ACC112 (cell line): ENCODE measurements at regions not wholly inside any gene's neighbourhood (a gene's known extent, or its start where the extent isn't known, plus 50 kb on each side); places are given as distances from the start of the nearest gene placed in this dataset.

Experiments
- H2AFZ ChIP-seq: fragments of 200-600 bp; sonication (generic); one replicate; pipeline ENCODE4 v1.6.0; 2017; ENCODE audit warnings: antibody characterized with exemption, low read length; ENCODE audit not compliant: unreplicated experiment
- H3K27ac ChIP-seq: fragments of 200-600 bp; sonication (generic); 2 replicates; pipeline ENCODE4 v1.5.1; 2014; ENCODE audit warnings: low read depth, mild to moderate bottlenecking, antibody characterized with exemption, low read length, moderate library complexity
- H3K27me3 ChIP-seq: fragments of 200-600 bp; sonication (generic); 2 replicates; pipeline ENCODE4 v1.6.1; 2014; ENCODE audit warnings: mild to moderate bottlenecking, antibody characterized with exemption, low read length, moderate library complexity, mixed read lengths; ENCODE audit not compliant: insufficient read depth
- H3K36me3 ChIP-seq: fragments of 200-600 bp; sonication (generic); 2 replicates; pipeline ENCODE4 v1.6.1; 2016; ENCODE audit warnings: mild to moderate bottlenecking, antibody characterized with exemption, low read length, moderate library complexity, mixed read lengths; ENCODE audit not compliant: insufficient read depth
- H3K4me1 ChIP-seq: fragments of 200-600 bp; sonication (generic); one replicate; pipeline ENCODE4 v1.6.1; 2016; ENCODE audit warnings: low read length, mixed read lengths; ENCODE audit not compliant: insufficient read depth, unreplicated experiment, control insufficient read depth
- H3K4me3 ChIP-seq: fragments of 200-600 bp; sonication (generic); 2 replicates; pipeline ENCODE4 v1.5.1; 2014; ENCODE audit warnings: mild to moderate bottlenecking, low read depth, low read length
- H3K79me2 ChIP-seq: fragments of 200-600 bp; sonication (generic); one replicate; pipeline ENCODE4 v1.6.0; 2016; ENCODE audit warnings: low read length; ENCODE audit not compliant: control insufficient read depth, unreplicated experiment, insufficient read depth

GRCh38 chr14:54048311-54048710 lies 91.7 kb upstream of the BMP4 start:
- H3K79me2 ChIP-seq: no peaks in the 10 kb centered on the region
- H3K4me3 ChIP-seq: no peak overlapping the region
- H3K36me3 ChIP-seq: no peaks in the 10 kb centered on the region
- no peak overlapping the region for H3K27ac ChIP-seq
- H3K4me1 ChIP-seq: no peaks in the 10 kb centered on the region
- H2AFZ ChIP-seq: no peak overlapping the region
- H3K27me3 ChIP-seq: no peaks in the 10 kb centered on the region

- no peak overlapping the region for H3K27ac ChIP-seq
- H3K4me3 ChIP-seq: no peak overlapping the region
- H3K36me3 ChIP-seq: no peaks in the 10 kb centered on the region
- H3K79me2 ChIP-seq: no peaks in the 10 kb centered on the region
- no peaks in the 10 kb centered on the region for H3K27me3 ChIP-seq
- no peak overlapping the region for H2AFZ ChIP-seq
- no peaks in the 10 kb centered on the region for H3K4me1 ChIP-seq
Observed at GRCh38 chr14:54048736-54049135, 92.1 kb upstream of the BMP4 start.

- H3K4me3 ChIP-seq: no peak overlapping the region
- no peaks in the 10 kb centered on the region for H3K79me2 ChIP-seq
- H3K36me3 ChIP-seq: no peaks in the 10 kb centered on the region
- no peak overlapping the region for H3K27ac ChIP-seq
- H2AFZ ChIP-seq: no peak overlapping the region
- no peaks in the 10 kb centered on the region for H3K4me1 ChIP-seq
- H3K27me3 ChIP-seq: no peaks in the 10 kb centered on the region
Observed at GRCh38 chr14:54050759-54051158, 94.1 kb upstream of the BMP4 start.

GRCh38 chr14:54052696-54053385 lies 96.2 kb upstream of the BMP4 start:
- no peaks in the 10 kb centered on the region for H3K79me2 ChIP-seq
- no peak overlapping the region for H2AFZ ChIP-seq

GRCh38 chr14:54053386-54053745 lies 96.7 kb upstream of the BMP4 start:
- Histone ChIP-seq H3K27ac (no peak overlapping the region), H3K79me2 (no peaks in the 10 kb centered on the region), H3K4me3 (no peak overlapping the region), H3K4me1 (no peaks in the 10 kb centered on the region), H2AFZ (no peak overlapping the region), H3K27me3 (no peaks in the 10 kb centered on the region), H3K36me3 (no peaks in the 10 kb centered on the region)

More at GRCh38 chr14:54052696-54053385, 96.2 kb upstream of the BMP4 start:
- Histone ChIP-seq H3K27me3 (no peaks in the 10 kb centered on the region), H3K4me3 (peak overlapping the region; percentile 37), H3K4me1 (no peaks in the 10 kb centered on the region), H3K36me3 (no peaks in the 10 kb centered on the region), H3K27ac (no peak overlapping the region)

- Histone ChIP-seq H3K79me2 (no peaks in the 10 kb centered on the region), H2AFZ (no peak overlapping the region), H3K36me3 (no peaks in the 10 kb centered on the region), H3K4me3 (no peak overlapping the region), H3K27me3 (no peaks in the 10 kb centered on the region), H3K27ac (no peak overlapping the region), H3K4me1 (no peaks in the 10 kb centered on the region)
Observed at GRCh38 chr14:54058505-54058904, 101.9 kb upstream of the BMP4 start.

- no peaks in the 10 kb centered on the region for H3K4me1 ChIP-seq
- no peak overlapping the region for H3K27ac ChIP-seq
- no peaks in the 10 kb centered on the region for H3K36me3 ChIP-seq
- no peaks in the 10 kb centered on the region for H3K79me2 ChIP-seq
- H3K27me3 ChIP-seq: no peaks in the 10 kb centered on the region
- no peak overlapping the region for H2AFZ ChIP-seq
- no peak overlapping the region for H3K4me3 ChIP-seq
Observed at GRCh38 chr14:54083549-54084239, 127.1 kb upstream of the BMP4 start.

GRCh38 chr14:54085232-54085761 lies 128.7 kb upstream of the BMP4 start:
- no peak overlapping the region for H2AFZ ChIP-seq
- H3K4me3 ChIP-seq: no peak overlapping the region
- H3K4me1 ChIP-seq: no peaks in the 10 kb centered on the region
- H3K27ac ChIP-seq: no peak overlapping the region
- H3K36me3 ChIP-seq: no peaks in the 10 kb centered on the region
- no peaks in the 10 kb centered on the region for H3K79me2 ChIP-seq
- no peaks in the 10 kb centered on the region for H3K27me3 ChIP-seq

- Histone ChIP-seq H2AFZ (no peak overlapping the region), H3K4me1 (no peaks in the 10 kb centered on the region), H3K27ac (no peak overlapping the region), H3K27me3 (no peaks in the 10 kb centered on the region), H3K4me3 (no peak overlapping the region), H3K36me3 (no peaks in the 10 kb centered on the region), H3K79me2 (no peaks in the 10 kb centered on the region)
Observed at GRCh38 chr14:54085841-54086240, 129.2 kb upstream of the BMP4 start.

GRCh38 chr14:54086767-54087166 lies 130.1 kb upstream of the BMP4 start:
- Histone ChIP-seq H3K79me2 (no peaks in the 10 kb centered on the region), H2AFZ (no peak overlapping the region), H3K27ac (no peak overlapping the region), H3K36me3 (no peaks in the 10 kb centered on the region), H3K4me3 (no peak overlapping the region), H3K4me1 (no peaks in the 10 kb centered on the region), H3K27me3 (no peaks in the 10 kb centered on the region)

- Histone ChIP-seq H3K27me3 (no peaks in the 10 kb centered on the region), H3K27ac (no peak overlapping the region), H3K36me3 (no peaks in the 10 kb centered on the region), H2AFZ (no peak overlapping the region), H3K4me1 (no peaks in the 10 kb centered on the region), H3K4me3 (no peak overlapping the region), H3K79me2 (no peaks in the 10 kb centered on the region)
Observed at GRCh38 chr14:54087376-54087775, 130.8 kb upstream of the BMP4 start.
